ENCODE measurements at regions not wholly inside any gene's neighbourhood (a gene's known extent, or its start where the extent isn't known, plus 50 kb on each side); places are given as distances from the start of the nearest gene placed in this dataset.
"Not testable (repeated sequence)": the region's sequence is repeated elsewhere in the genome, so short reads cannot be mapped to it uniquely, and the experiment has no call there.

- Histone ChIP-seq H3K9me3 (no peaks in the 10 kb centered on the region), H3K27ac (no peak overlapping the region), H3K4me1 (peaks cover 0 to 16% (median 10%) of the 10 kb centered on the region in 4 donors), H3K36me3 (no peaks in the 10 kb centered on the region), H3K4me3 (no peak overlapping the region), H3K27me3 (peaks cover 0 to 17% of the 10 kb centered on the region in 2 donors)
- intact Hi-C loops (cut with DNase I; ENCODE audit: low total_unique reads) = loop anchor here (5.0 kb wide), 1 partner anchor 51 kb away; no protein-coding TSS in a partner anchor
- TF ChIP-seq, protein P1, sequence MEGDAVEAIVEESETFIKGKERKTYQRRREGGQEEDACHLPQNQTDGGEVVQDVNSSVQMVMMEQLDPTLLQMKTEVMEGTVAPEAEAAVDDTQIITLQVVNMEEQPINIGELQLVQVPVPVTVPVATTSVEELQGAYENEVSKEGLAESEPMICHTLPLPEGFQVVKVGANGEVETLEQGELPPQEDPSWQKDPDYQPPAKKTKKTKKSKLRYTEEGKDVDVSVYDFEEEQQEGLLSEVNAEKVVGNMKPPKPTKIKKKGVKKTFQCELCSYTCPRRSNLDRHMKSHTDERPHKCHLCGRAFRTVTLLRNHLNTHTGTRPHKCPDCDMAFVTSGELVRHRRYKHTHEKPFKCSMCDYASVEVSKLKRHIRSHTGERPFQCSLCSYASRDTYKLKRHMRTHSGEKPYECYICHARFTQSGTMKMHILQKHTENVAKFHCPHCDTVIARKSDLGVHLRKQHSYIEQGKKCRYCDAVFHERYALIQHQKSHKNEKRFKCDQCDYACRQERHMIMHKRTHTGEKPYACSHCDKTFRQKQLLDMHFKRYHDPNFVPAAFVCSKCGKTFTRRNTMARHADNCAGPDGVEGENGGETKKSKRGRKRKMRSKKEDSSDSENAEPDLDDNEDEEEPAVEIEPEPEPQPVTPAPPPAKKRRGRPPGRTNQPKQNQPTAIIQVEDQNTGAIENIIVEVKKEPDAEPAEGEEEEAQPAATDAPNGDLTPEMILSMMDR (IDR thresholded peaks at IDR 0.05) = no peak
- no peak for DNase-seq
Observed at GRCh38 chr17:21508211-21508610, 132.1 kb downstream of the KCNJ12 start.

GRCh38 chr17:21509356-21509755, 133.2 kb downstream of the KCNJ12 start:
- H3K9me3 ChIP-seq, H3K27ac ChIP-seq, H3K36me3 ChIP-seq, H3K4me3 ChIP-seq, DNase-seq: not testable (repeated sequence)
- intact Hi-C loops (cut with DNase I; ENCODE audit: low total_unique reads) = loop anchor here (5.0 kb wide), 1 partner anchor 52 kb away; no protein-coding TSS in a partner anchor
- Histone ChIP-seq H3K4me1 (peaks cover 0 to 16% (median 10%) of the 10 kb centered on the region in 4 donors), H3K27me3 (peaks cover 0 to 17% of the 10 kb centered on the region in 2 donors)

- peak overlapping the region; percentile 65 to 68 for H3K27ac ChIP-seq
- H3K4me3 ChIP-seq = peak overlapping the region; percentile 54 to 71
- H3K36me3 ChIP-seq = no peaks in the 10 kb centered on the region
- TF ChIP-seq, protein P1 (IDR thresholded peaks at IDR 0.05) = no peak
- intact Hi-C loops (cut with DNase I; ENCODE audit: low total_unique reads) = loop anchor here (2.0 to 5.0 kb wide), 2 partner anchors 234 to 382 kb away; no protein-coding TSS in a partner anchor
- peaks cover 0 to 16% (median 10%) of the 10 kb centered on the region in 4 donors for H3K4me1 ChIP-seq
- DNase-seq = no peak
- no peaks in the 10 kb centered on the region for H3K9me3 ChIP-seq
- H3K27me3 ChIP-seq = peaks cover 0 to 9% of the 10 kb centered on the region in 2 donors
Observed at GRCh38 chr17:21510686-21511362, 134.7 kb downstream of the KCNJ12 start.

DNA sequence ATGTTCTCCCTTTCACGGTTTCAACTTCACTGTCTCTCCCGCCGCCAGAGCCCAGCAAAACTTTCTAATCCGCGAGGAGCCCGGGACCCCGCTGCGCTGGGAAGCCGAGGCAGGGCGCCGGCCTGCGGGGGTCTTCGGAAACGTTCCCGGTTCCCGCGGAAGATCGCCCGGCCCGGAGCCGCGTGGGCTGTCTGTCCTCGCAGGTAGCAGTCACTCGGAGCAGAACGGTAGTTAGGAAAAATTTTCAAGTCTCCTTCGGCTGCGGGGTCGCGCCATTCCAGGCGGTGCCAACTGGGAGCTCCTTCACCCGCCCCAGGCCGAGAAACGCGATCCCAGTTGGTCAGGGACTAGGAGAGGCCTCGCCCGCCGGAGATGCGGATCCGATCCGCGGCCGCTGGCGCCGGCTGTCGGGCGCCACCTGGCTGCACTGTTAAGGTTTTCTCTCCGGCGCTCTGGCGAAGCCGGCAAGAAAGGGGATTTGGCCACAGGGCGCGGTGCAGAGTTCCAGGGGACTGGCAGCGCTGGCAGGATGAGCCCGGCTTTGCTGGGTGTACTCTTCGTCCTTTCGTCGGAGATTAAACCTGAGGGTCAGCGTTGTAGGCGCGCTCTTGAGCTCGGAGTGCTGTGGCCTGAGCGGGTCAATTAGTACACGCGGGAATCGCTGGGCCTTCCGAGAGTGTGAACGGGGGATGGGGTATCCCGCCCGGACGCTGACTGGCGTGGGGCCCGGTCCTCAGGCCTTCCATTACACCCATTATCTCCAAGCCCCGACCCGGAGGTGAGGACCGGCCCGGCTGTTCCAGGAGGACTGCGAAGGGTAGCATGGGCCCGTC, 135.4 kb downstream of the KCNJ12 start:
- peak; percentile 84 to 90 for DNase-seq

GRCh38 chr17:21512307-21513011, 136.3 kb downstream of the KCNJ12 start:
- Histone ChIP-seq H3K27me3 (no peaks in the 10 kb centered on the region), H3K36me3 (no peaks in the 10 kb centered on the region), H3K4me3 (no peak overlapping the region), H3K27ac (no peak overlapping the region), H3K4me1 (peaks cover 0 to 16% (median 10%) of the 10 kb centered on the region in 4 donors), H3K9me3 (no peaks in the 10 kb centered on the region)
- intact Hi-C loops (cut with DNase I; ENCODE audit: low total_unique reads) = loop anchor here (2.0 to 5.0 kb wide), 2 partner anchors 235 to 392 kb away; no protein-coding TSS in a partner anchor
- TF ChIP-seq, protein P1 (IDR thresholded peaks at IDR 0.05) = no peak
- no peak for DNase-seq

More for the DNA sequence above, 135.4 kb downstream of the KCNJ12 start:
- TF ChIP-seq, protein P1 (IDR thresholded peaks at IDR 0.05) = peak; percentile 71 to 77
- Histone ChIP-seq H3K36me3 (no peaks in the 10 kb centered on the region), H3K9me3 (no peaks in the 10 kb centered on the region), H3K27me3 (peaks cover 0 to 1% of the 10 kb centered on the region in 2 donors), H3K4me3 (peak overlapping the region; percentile 54 to 71), H3K4me1 (peaks cover 0 to 16% (median 10%) of the 10 kb centered on the region in 4 donors), H3K27ac (peak overlapping the region; percentile 65 to 68)
- intact Hi-C loops (cut with DNase I; ENCODE audit: low total_unique reads) = loop anchor here (2.0 to 5.0 kb wide), 3 partner anchors 234 to 391 kb away; no protein-coding TSS in a partner anchor
